ENCODE measurements at regions not wholly inside any gene's neighbourhood (a gene's known extent, or its start where the extent isn't known, plus 50 kb on each side); places are given as distances from the start of the nearest gene placed in this dataset.
A peak's percentile ranks its signal among the peaks of the same experiment; 100 is the strongest.

GRCh38 chr14:38430522-38430921 is 174.6 kb upstream of the CLEC14A start:
- DNase-seq (no peak), ATAC-seq (no peak)
- peaks cover 0 to 2% (median 0%) of the 10 kb centered on the region in 11 donors for H3K9me3 ChIP-seq
- no peaks in the 10 kb centered on the region for H3K36me3 ChIP-seq
- no peak for TF ChIP-seq CTCF (IDR thresholded peaks at IDR 0.05)
- intact Hi-C loops (cut with DNase I), result no loop called here
- H3K4me3 ChIP-seq, result no peak overlapping the region
- no peaks in the 10 kb centered on the region for H3K4me1 ChIP-seq
- no peaks in the 10 kb centered on the region for H3K27me3 ChIP-seq
- no peak overlapping the region for H3K27ac ChIP-seq
- 78 to 82% methylated on average over 2 of the region's 2 CpGs for WGBS, 2 donors

GRCh38 chr14:38425324-38425976 is 169.6 kb upstream of the CLEC14A start:
- 92 to 94% methylated on average over 5 of the region's 5 CpGs for WGBS, 2 donors
- Histone ChIP-seq H3K4me1 (peaks cover 0 to 3% (median 0%) of the 10 kb centered on the region in 9 donors), H3K4me3 (no peak overlapping the region), H3K36me3 (no peaks in the 10 kb centered on the region), H3K27ac (no peak overlapping the region), H3K27me3 (no peaks in the 10 kb centered on the region), H3K9me3 (peaks cover 0 to 31% (median 14%) of the 10 kb centered on the region in 11 donors)
- TF ChIP-seq CTCF (IDR thresholded peaks at IDR 0.05), result no peak
- no peak for ATAC-seq
- no peak for DNase-seq
- intact Hi-C loops (cut with DNase I), result no loop called here

- ATAC-seq, result no peak
- H3K9me3 ChIP-seq, result peaks cover 0 to 38% (median 12%) of the 10 kb centered on the region in 11 donors
- intact Hi-C loops (cut with DNase I), result no loop called here
- H3K4me1 ChIP-seq, result peaks cover 0 to 14% (median 0%) of the 10 kb centered on the region in 9 donors
- no peak for TF ChIP-seq CTCF (IDR thresholded peaks at IDR 0.05)
- no peaks in the 10 kb centered on the region for H3K27me3 ChIP-seq
- H3K4me3 ChIP-seq, result peak overlapping the region in 2 of 10 donors; percentile 14 to 23
- no peaks in the 10 kb centered on the region for H3K36me3 ChIP-seq
- no peak for DNase-seq
- H3K27ac ChIP-seq, result peak overlapping the region in 1 of 10 donors; percentile 8
Observed at GRCh38 chr14:38420048-38420447, 164.2 kb upstream of the CLEC14A start.

GRCh38 chr14:38419579-38419978 is 163.7 kb upstream of the CLEC14A start:
- peaks cover 0 to 14% (median 0%) of the 10 kb centered on the region in 9 donors for H3K4me1 ChIP-seq
- H3K27ac ChIP-seq, result peak overlapping the region in 1 of 10 donors; percentile 8
- no peak for DNase-seq
- H3K4me3 ChIP-seq, result peak overlapping the region in 3 of 10 donors; percentile 13 to 23 (median 14)
- H3K9me3 ChIP-seq, result peaks cover 0 to 34% (median 12%) of the 10 kb centered on the region in 11 donors
- no peak for TF ChIP-seq CTCF (IDR thresholded peaks at IDR 0.05)
- ATAC-seq, result peak in 6 of 8 donors; percentile 38 to 75 (median 68)
- H3K27me3 ChIP-seq, result no peaks in the 10 kb centered on the region
- no peaks in the 10 kb centered on the region for H3K36me3 ChIP-seq
- WGBS, 2 donors, result 36 to 44% methylated on average over 5 of the region's 5 CpGs
- intact Hi-C loops (cut with DNase I), result no loop called here

All from heart right ventricle (tissue), 16 donors.